ENCODE measurements at regions not wholly inside any gene's neighbourhood (a gene's known extent, or its start where the extent isn't known, plus 50 kb on each side); places are given as distances from the start of the nearest gene placed in this dataset.

GRCh38 chr1:78829644-78830043, 176.9 kb downstream of the ADGRL4 start:
- TF ChIP-seq CTCF (IDR thresholded peaks at IDR 0.05; ENCODE audit: low read depth, low read length) (no peak), EZH2phosphoT487 (IDR thresholded peaks at IDR 0.05; ENCODE audit: low read depth) (no peak)
